Activated CD8-positive, alpha-beta memory T cell treated with anti-CD3 and anti-CD28 coated beads, Interleukin-2, amount 50 U/mL, for 24 hours (primary cell): ENCODE measurements at regions not wholly inside any gene's neighbourhood (a gene's known extent, or its start where the extent isn't known, plus 50 kb on each side); places are given as distances from the start of the nearest gene placed in this dataset.
A peak's percentile ranks its signal among the peaks of the same experiment; 100 is the strongest.
"Not testable (repeated sequence)": the region's sequence is repeated elsewhere in the genome, so short reads cannot be mapped to it uniquely, and the experiment has no call there.

Experiments used
- DNase-seq: peaks from one replicate; pipeline ENCODE4 v3.0.0-alpha.2; 2020; ENCODE audit errors: extremely low read depth

DNA sequence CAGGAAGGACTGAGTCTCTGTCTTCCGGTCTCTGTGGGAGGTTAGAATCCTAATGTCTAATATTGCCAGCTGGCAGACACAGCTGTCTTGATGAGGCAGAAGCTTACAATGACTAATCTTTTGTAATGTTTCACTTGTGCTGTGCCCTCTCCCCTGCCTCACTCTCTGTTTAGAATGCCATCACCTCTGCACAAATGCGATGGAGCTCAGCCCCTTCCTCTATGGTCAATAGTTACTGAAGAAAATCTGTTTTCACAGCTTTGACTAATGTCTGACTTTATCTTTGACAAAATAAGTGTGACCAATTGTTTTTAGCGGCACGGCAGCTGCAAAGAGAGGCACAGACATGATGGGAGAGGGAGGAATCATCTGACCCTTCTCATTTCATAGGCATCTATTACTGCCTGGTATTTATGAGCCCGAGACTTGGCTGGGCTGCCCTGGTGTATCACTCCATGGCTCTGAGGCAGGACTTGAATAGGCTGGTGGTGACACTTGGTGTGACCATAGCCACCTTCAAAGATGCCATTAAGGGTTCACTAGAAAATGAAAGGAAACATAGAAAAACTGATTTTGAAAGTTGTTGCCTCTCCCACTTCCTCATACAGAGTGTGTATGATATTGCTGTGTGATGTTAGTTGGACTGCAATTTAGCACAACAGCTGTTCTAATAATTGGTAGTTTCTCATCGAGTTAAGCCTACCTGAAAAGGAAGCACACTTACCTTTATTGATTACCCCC lies 163.2 kb upstream of the NBPF11 start:
- DNase-seq = no peak

DNA sequence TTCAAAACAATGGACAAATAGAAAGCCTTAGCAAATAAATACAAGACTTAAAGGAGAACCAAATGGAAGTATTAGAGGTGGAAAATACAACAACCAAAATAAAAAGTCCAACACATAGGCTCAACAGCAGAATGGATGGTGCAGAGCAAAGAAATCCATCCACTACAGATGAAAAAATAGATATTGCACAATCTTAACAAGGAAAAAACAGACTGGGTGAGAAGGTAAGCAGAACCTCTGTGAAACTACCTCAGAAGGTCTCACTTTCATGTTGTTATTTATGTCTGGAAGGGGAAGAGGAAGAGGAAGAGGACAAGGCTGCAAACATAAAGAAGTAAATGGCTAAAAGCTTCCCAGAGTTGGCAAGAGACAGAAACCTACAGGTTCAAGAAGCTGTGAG lies 158.7 kb upstream of the NBPF11 start:
- no peak for DNase-seq

DNA sequence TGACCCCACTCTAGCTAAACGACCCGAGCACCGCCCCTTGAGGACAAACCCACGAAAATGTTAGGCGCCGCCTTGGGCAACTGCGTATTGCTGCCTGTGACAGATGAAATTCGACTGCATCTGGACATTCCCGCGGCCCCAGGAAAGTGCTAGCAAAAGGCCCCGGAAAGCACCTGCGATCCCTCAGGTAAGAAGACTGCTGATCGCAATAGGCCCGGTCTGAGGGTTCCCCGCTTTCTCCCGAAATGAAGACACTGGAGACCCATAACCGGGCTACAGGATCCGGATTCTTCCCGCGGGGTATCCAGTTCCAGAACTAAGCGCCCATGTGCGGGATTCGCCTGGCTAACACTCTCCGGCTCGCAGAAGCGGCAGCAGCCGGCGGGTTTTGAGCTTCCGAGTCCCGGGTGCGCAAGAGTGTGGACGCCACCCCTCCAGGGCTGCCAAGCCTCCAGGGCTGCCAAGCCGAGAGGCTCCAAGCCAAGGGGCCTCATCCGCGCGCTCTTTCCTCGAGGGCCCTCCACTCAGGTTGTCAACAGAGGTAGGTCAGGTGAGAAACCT lies 157.9 kb upstream of the NBPF11 start:
- DNase-seq = no peak

DNA sequence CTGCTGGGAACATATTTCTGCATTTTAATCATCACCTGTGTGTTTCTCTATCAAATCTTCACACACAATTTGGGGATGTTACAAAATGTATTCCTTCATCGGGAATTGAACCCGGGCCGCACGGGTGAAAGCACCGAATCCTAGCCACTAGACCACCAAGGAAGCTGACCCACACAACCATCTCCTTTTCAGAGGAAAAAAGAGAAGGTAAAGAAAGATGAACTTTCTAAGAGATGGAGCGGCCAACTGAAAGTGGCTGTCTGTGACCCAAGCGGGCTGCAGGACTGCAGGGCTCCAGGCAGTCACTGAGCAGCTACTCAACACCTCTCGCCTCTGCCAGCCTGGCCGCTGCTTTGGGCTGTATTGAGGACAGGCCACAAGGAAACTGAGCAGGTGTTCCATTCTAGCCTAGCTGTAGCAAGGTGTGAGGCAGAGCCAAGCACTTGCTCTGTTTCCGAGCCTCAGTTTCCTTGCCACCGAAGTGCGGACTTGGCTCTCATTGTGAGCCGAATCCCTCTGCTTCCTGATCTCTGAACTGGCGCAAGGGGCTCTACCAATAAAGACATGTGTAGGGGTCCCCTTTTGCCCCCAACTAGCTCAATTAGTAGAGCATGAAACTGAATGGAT lies 156.9 kb upstream of the NBPF11 start:
- DNase-seq = no peak

DNA sequence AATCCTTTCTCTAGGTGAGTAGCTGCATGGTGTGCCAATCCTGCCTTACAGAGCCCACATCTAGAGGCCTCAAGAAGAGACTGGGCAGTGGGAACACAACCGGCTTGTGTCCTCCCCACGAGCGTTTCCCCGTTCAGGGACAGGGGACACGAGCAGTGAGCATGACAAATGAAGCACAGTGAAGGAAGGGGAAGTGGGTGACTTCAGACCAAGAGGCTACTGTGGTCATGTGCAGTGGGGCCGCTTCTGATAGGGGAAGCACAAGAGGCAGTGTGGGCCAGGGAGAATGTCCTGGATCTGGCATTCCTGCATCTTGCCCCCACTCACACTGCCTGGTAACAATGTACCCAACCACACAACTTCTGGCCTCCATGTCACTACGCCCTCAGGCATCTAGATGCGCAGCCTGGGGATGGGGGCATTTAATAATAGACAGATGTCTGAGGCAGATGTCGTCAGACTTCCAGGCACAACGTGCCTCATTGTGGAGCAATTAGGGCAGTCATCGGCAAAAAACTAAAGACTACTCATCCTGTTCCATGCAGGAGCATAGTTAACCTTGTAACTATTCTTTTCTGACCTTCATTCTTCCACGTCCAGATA lies 155.6 kb upstream of the NBPF11 start:
- DNase-seq = no peak

DNA sequence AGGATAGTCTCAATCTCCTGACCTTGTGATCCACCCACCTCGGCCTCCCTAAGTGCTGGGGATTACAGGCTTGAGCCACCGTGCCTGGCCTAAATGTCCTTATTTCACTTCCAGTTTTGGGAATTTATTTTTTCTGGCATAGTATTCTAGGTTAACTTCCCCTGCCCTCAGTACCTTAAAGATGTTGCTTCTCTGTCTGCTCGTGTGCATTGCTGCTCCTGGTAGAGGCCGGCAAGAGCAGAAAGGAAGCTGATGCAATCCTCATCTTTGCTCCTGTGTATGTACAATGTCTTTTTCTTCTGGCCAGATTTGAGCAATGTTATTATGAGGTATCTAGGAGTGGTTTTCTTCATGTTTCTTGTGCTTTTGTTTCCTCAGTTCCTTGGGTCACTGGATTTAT lies 152.9 kb upstream of the NBPF11 start:
- DNase-seq = not testable (repeated sequence)

DNA sequence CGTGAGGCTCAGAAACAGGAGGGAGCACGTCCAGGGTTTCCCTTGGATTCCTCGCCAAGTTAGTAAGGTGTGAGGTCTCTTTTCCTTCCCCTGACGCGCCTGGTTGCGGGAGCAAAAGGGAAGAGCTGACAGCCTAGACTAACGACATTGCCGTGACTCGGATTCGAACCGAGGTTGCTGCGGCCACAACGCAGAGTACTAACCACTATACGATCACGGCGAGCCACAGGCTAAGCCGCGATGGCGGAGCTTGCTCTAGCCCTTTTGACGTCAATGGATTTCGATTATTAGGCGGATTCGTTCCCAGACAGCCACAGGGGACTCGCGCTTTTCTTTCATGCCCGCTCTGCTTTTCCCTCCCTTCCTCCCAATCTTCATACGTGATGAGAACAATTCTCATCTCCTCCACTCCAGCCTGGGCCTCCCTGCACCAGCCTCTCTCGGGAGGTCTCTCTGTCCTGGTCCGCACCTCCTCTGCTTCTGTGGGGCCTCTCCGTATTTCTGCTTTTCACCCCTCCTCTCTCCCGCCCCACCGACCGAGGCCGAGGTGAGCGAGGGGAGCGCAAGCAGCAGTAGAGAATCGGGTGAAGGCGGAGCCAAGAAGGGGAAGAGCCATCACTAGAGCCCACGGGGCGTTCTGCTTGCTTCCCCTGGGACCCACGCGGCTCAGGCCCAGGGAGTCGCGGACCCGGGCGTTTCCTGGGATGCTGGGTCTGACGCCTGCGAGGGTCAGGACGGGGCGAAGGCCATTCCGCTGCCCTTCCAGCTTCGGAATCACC lies 150.7 kb upstream of the NBPF11 start:
- DNase-seq = peak; percentile 51

DNA sequence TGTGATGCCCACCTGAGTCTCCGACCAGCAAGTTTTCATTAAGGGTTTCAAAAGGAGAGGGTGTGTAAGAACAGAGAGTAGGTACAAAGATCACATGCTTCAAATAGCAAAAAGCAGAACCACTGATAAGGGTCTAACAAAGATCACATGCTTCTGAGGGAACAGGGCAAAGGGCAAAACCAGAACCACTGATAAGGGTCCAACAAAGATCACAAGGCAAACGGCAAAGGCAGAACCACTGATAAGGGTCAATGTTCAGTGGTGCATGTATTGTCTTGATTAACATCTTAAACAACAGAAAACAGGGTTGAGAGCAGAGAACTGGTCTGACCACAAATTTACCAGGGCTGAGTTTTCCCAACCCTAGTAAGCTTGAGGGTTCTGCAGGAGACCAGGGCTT lies 145.8 kb upstream of the NBPF11 start:
- not testable (repeated sequence) for DNase-seq

DNA sequence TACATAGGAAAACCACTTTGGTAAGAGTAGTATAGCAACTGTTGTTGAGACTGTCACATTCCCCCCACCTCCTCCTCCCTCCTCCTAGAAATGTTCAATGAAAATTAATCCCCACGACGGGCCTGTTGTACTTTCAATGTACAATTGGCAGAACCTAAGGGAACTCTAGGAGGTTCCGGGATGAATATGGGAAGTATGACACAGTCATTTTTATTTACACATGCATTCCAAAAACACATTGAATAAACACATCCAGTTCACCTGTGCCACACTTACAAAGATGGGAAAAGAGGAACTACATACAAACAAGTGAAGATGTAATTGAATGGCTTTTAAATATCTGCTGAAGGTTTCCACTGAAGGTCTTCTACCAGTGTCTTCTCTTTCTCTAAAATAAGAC lies 144.4 kb upstream of the NBPF11 start:
- no peak for DNase-seq

DNA sequence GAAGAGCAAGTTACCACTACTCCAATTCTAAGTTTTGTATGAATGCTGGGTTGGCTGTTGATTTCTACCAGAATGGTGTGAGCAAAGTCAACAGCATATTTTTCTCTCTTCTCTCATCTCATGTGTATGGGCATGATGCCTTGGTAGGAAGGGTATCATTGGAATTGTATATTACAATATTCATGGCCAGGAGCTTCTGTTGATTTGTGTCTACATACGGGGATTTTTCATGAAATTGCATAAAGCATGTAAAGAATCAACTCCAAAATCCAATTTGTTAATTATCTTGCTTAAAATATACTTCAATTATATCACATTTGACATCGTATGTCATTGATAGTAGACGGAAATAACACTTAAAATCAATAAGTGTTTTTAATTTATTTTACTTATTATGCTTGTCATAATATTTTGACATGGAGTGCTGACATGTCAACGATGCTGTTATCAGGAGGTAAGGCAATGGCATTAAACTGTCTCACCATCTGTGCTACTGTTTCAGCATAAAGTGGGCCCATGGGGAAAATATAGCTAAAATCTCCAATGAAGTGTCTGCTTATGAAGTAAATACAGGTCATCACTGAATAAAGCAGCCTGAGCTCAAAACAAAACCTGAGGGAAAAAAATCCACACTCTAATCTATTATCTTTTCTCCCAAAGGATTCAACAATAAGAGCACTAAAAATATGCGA lies 142.2 kb upstream of the NBPF11 start:
- no peak for DNase-seq

DNA sequence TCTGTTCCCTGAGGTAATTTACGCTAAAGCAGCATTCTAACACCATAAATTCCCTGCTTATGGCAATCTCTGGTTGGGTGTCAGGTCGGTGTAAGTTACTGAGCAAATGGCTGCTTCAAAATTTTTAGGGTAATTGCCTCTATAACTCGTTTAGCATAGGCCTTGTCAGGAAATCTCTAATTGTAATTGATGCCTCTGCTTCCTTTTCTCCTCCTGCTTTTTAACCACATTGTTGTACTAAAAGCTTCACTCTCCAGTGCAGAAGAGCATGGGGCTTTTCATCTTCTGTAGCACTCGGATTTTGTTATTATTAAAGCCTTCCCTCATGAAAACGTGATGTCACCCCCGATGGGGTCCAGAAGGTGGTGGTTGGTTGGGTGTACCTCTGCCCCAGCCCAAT lies 141.6 kb upstream of the NBPF11 start:
- no peak for DNase-seq

DNA sequence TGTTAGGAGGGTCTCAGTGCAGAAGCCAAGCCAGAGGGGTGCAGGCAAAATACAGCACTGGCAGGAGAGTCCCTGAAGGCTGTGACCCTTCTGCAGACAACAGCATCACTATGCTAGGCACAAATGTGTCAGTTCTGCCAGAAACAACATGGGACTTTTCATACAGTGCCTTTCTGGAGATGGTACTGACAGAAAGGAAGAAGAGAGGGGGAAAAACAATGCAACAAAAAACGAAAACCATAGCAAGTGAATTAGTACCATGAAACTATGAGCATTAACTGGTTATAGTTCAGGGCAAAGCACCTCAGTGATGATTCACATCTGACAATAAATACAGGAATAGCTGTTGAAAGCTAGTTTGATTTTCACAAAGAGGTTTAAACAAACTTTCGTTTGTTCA lies 140.8 kb upstream of the NBPF11 start:
- no peak for DNase-seq

DNA sequence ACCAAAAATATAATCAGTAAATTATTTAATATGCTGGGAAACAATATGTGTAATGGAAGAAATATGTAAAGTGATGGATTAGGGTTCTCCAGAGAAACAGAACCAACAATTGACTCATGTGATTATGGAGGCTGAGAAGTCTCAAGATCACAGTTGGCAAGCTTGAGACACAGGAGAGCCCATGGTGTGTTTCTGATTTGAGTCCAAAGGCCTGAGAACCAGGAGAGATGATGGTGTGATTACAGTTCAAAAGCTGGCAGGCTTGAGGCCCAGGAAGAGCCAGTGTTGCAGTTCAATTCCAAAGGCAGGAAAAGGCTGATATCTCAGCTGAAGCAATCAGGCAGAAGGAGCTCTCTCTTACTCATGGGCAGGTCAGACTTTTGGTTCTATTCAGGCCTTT lies 138.8 kb upstream of the NBPF11 start:
- DNase-seq = no peak

DNA sequence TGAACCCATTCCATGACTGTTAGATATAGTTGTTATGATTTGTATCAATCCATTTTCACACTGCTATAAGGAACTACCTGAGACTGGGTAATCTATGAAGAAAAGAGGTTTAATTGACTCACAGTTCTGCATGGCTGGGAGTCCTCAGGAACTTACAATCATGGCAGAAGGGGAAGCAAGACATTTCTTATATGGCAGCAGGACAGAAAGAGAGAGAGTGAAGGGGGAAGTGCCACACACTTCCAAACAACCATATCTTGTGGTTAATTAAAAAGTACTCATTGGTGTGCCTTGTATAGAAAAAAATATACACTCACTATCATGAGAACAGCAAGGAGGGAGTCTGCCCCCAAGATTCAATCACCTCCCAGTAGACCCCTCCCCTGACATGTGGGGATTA lies 137.6 kb upstream of the NBPF11 start:
- DNase-seq = no peak

DNA sequence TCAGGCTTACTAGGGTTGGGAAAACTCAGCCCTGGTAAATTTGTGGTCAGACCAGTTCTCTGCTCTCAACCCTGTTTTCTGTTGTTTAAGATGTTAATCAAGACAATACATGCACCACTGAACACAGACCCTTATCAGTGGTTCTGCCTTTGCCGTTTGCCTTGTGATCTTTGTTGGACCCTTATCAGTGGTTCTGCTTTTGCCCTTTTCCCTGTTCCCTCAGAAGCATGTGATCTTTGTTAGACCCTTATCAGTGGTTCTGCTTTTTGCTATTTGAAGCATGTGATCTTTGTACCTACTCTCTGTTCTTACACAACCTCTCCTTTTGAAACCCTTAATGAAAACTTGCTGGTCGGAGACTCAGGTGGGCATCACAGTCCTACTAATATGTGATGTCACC lies 133.9 kb upstream of the NBPF11 start:
- DNase-seq = not testable (repeated sequence)

DNA sequence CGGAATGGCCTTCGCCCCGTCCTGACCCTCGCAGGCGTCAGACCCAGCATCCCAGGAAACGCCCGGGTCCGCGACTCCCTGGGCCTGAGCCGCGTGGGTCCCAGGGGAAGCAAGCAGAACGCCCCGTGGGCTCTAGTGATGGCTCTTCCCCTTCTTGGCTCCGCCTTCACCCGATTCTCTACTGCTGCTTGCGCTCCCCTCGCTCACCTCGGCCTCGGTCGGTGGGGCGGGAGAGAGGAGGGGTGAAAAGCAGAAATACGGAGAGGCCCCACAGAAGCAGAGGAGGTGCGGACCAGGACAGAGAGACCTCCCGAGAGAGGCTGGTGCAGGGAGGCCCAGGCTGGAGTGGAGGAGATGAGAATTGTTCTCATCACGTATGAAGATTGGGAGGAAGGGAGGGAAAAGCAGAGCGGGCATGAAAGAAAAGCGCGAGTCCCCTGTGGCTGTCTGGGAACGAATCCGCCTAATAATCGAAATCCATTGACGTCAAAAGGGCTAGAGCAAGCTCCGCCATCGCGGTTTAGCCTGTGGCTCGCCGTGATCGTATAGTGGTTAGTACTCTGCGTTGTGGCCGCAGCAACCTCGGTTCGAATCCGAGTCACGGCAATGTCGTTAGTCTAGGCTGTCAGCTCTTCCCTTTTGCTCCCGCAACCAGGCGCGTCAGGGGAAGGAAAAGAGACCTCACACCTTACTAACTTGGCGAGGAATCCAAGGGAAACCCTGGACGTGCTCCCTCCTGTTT lies 128.9 kb upstream of the NBPF11 start:
- not testable (repeated sequence) for DNase-seq

DNA sequence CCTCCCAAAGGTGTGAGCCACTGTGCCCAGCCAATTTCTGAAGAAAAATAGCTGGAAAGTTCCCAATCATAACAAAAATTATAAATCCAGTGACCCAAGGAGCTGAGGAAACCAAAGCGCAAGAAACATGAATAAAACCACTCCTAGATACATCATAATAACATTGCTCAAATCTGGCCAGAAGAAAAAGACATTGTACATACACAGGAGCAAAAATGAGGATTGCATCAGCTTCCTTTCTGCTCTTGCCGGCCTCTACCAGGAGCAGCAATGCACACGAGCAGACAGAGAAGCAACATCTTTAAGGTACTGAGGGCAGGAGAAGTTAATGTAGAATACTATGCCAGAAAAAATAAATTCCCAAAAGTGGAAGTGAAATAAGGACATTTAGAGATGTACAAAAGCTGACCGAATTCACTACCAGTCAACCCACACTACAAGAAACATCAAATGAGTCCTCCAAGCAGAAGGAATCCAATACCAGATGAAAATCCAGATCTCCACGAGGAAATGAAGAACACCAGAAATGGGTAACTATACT lies 127.0 kb upstream of the NBPF11 start:
- not testable (repeated sequence) for DNase-seq

DNA sequence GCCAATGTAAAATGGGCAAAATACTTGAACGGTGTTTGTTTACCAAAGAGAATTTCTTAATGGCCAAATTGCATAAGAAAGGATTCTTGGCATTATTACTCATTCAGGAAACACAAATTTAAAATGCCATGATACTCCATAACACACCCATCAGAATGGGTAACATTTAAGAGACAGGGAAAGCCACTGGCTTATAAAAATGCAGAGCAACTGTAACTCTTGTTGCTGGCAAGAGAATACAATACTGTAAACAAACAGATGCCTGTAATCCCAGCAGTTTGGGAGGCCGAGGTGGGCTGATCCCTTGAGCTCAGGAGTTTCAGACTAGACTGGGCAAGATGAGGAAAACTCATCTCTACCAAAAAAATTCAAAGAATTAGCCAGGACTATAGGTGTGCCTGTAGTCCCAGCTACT lies 125.8 kb upstream of the NBPF11 start:
- not testable (repeated sequence) for DNase-seq

DNA sequence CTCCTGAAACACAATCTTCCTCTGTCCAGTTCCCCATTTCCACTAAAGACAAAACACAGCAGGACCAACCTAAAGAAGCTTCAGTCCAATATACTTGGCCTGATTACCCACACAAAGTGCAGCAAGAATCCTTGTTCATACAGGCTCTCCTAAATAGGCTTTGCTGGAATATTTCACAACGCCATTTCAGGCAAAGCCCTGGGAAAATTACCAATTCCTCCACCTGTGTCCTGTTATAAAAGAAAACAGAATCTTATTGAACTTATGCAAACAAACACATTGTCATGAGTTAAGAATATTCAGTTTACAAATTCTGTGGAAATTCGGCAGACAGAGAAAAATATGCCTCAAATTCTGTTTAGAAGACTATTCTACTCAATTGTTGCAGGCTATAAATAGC lies 115.0 kb upstream of the NBPF11 start:
- DNase-seq = not testable (repeated sequence)
